ENCODE measurements at regions not wholly inside any gene's neighbourhood (a gene's known extent, or its start where the extent isn't known, plus 50 kb on each side); places are given as distances from the start of the nearest gene placed in this dataset.

DNA sequence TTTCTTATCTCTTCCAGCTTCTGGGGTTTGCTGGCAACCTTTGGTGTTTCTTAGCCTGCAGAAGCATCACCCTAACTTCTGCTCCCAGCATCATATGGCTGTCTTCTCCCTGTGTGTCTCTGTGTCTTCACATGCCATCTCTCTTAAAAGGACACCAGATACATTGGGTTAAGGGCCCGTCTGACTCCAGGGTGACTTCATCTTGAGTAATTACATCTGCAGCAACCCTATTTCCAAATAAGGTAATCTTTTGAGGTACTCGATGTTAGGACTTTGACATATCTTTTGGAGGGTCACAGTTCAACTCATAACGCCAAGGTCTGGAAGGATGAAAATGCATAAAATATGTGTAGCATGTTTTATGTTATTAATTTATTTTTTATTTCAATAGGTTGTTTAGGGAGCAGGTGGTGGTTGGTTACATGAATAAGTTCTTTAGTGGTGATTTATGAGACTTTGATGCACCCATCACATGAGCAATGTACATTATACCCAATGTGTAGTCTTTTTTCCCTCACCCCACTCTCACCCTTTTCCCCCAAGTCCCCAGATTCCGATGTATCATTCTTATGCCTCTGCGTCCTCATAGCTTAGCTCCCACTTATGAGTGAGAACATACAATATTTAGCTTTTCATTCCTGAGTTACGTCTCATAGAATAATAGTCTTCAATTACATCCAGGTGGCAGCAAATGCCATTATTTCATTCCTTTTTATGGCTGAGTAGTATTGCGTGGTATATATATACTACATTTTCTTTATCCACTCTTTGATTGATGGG lies 131.1 kb downstream of the TBXT start:
- DNase-seq, result no peak
- Histone ChIP-seq H3K9ac (ENCODE audit: low read length in 3 of 3) (no peak overlapping the region), H3K36me3 (ENCODE audit: control insufficient read depth in 2 of 3, insufficient read depth in 3 of 3, low read length in 3 of 3) (no peaks in the 10 kb centered on the region), H3K27me3 (ENCODE audit: control insufficient read depth, insufficient read depth, low read length) (no peaks in the 10 kb centered on the region), H3K9me3 (ENCODE audit: control insufficient read depth in 2 of 3, insufficient read depth in 1 of 3, low read length in 3 of 3) (peaks cover 0 to 3% (median 0%) of the 10 kb centered on the region in 3 donors), H3K4me1 (ENCODE audit: control insufficient read depth in 2 of 3, insufficient read depth in 2 of 3, low read depth in 1 of 3, low read length in 3 of 3) (no peaks in the 10 kb centered on the region), H3K4me3 (ENCODE audit: low read length in 3 of 3) (no peak overlapping the region), H3K27ac (ENCODE audit: low read depth in 2 of 2, low read length in 2 of 2) (no peak overlapping the region)
- no peak for FAIRE-seq
- TF ChIP-seq, protein P1, sequence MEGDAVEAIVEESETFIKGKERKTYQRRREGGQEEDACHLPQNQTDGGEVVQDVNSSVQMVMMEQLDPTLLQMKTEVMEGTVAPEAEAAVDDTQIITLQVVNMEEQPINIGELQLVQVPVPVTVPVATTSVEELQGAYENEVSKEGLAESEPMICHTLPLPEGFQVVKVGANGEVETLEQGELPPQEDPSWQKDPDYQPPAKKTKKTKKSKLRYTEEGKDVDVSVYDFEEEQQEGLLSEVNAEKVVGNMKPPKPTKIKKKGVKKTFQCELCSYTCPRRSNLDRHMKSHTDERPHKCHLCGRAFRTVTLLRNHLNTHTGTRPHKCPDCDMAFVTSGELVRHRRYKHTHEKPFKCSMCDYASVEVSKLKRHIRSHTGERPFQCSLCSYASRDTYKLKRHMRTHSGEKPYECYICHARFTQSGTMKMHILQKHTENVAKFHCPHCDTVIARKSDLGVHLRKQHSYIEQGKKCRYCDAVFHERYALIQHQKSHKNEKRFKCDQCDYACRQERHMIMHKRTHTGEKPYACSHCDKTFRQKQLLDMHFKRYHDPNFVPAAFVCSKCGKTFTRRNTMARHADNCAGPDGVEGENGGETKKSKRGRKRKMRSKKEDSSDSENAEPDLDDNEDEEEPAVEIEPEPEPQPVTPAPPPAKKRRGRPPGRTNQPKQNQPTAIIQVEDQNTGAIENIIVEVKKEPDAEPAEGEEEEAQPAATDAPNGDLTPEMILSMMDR (IDR thresholded peaks at IDR 0.05; ENCODE audit: borderline replicate concordance, extremely low read depth, insufficient read depth), result no peak
- intact Hi-C loops (cut with DNase I), result no loop called here

DNA sequence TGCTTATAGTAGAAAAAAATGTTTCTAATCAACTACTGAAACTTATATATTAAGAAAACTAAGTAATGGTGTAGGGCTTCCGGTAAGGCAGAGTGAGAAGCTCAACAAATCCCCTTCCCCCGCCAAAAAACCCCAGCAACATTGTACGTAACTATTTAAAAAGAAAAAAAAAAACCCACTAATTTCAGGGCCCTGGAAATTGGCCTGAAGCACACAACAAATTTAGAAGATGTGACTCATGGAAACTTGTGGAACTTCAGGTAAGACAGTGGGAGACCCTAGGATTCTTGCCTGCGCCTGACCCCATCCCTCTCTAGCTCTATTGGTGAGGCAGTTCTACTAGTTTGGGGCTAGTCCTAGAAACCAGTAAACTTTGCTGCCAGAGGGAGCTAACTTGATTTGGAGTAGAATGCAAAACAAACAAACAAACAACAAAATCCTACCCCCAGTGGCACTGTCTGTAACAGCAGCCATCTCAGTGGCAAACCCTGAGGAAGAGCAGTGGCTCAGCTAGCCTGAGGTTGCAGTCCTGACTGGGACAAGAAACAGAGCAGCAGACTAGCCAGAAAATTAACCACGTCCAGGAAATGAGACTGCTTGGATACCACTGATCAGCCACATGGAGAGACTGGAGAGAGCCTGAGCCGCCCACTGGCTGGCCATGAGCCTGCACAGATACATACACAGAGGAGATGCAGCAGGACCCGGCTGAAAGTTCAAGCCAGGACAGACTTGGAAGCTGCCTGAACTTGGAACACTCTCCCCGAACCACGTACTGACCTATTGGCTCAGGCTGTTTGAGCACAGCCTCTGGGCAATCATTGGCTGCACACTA lies 135.1 kb downstream of the TBXT start:
- TF ChIP-seq, protein P1 (IDR thresholded peaks at IDR 0.05; ENCODE audit: borderline replicate concordance, extremely low read depth, insufficient read depth), result no peak
- DNase-seq (peak in 1 of 5 donors; percentile 29), FAIRE-seq (no peak)
- no peaks in the 10 kb centered on the region for H3K9me3 ChIP-seq (ENCODE audit: control insufficient read depth in 2 of 3, insufficient read depth in 1 of 3, low read length in 3 of 3)
- intact Hi-C loops (cut with DNase I), result no loop called here
- H3K27ac ChIP-seq (ENCODE audit: low read depth in 2 of 2, low read length in 2 of 2), result no peak overlapping the region
- H3K27me3 ChIP-seq (ENCODE audit: control insufficient read depth, insufficient read depth, low read length), result no peaks in the 10 kb centered on the region
- no peaks in the 10 kb centered on the region for H3K4me1 ChIP-seq (ENCODE audit: control insufficient read depth in 2 of 3, insufficient read depth in 2 of 3, low read depth in 1 of 3, low read length in 3 of 3)
- no peak overlapping the region for H3K9ac ChIP-seq (ENCODE audit: low read length in 3 of 3)
- no peak overlapping the region for H3K4me3 ChIP-seq (ENCODE audit: low read length in 3 of 3)
- no peaks in the 10 kb centered on the region for H3K36me3 ChIP-seq (ENCODE audit: control insufficient read depth in 2 of 3, insufficient read depth in 3 of 3, low read length in 3 of 3)

DNA sequence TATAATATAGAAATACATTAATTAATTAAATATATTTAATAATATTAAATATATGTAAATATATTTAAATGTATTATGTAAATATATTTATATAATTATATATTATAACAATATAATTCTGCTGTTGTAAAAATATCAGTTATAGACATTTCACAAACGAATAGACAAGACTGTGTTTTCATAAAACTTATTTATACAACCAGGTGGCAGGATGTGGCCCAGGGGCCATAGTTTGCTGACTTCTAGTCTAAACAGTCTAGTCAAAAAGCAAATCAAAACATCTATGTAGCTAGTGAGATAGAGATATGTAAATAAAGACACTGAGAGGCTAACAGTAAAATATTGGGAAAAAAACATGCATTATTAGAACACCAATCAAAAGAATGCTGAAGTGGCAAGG lies 136.4 kb downstream of the TBXT start:
- intact Hi-C loops (cut with DNase I), result no loop called here
- TF ChIP-seq, protein P1 (IDR thresholded peaks at IDR 0.05; ENCODE audit: borderline replicate concordance, extremely low read depth, insufficient read depth), result no peak
- no peak for FAIRE-seq

More for the DNA sequence above, 136.4 kb downstream of the TBXT start:
- no peak overlapping the region for H3K27ac ChIP-seq (ENCODE audit: low read depth in 2 of 2, low read length in 2 of 2)
- no peak for DNase-seq
- H3K9me3 ChIP-seq (ENCODE audit: control insufficient read depth in 2 of 3, insufficient read depth in 1 of 3, low read length in 3 of 3), result no peaks in the 10 kb centered on the region
- no peak overlapping the region for H3K4me3 ChIP-seq (ENCODE audit: low read length in 3 of 3)
- no peaks in the 10 kb centered on the region for H3K36me3 ChIP-seq (ENCODE audit: control insufficient read depth in 2 of 3, insufficient read depth in 3 of 3, low read length in 3 of 3)
- H3K4me1 ChIP-seq (ENCODE audit: control insufficient read depth in 2 of 3, insufficient read depth in 2 of 3, low read depth in 1 of 3, low read length in 3 of 3), result no peaks in the 10 kb centered on the region
- H3K9ac ChIP-seq (ENCODE audit: low read length in 3 of 3), result no peak overlapping the region
- no peaks in the 10 kb centered on the region for H3K27me3 ChIP-seq (ENCODE audit: control insufficient read depth, insufficient read depth, low read length)

Data from kidney (tissue), 13 donors.